ENCODE measurements at regions not wholly inside any gene's neighbourhood (a gene's known extent, or its start where the extent isn't known, plus 50 kb on each side); places are given as distances from the start of the nearest gene placed in this dataset.

GRCh38 chr5:135141303-135142268 lies 107.6 kb upstream of the PITX1 start:
- TF ChIP-seq EZH2 (optimal IDR thresholded peaks at IDR 0.05; ENCODE audit: low read depth, low read length) (no peak), CTCF (IDR thresholded peaks at IDR 0.05; ENCODE audit: low read length) (no peak), EZH2phosphoT487 (IDR thresholded peaks at IDR 0.05; ENCODE audit: low read length) (no peak)
